ENCODE measurements at regions not wholly inside any gene's neighbourhood (a gene's known extent, or its start where the extent isn't known, plus 50 kb on each side); places are given as distances from the start of the nearest gene placed in this dataset.

DNA sequence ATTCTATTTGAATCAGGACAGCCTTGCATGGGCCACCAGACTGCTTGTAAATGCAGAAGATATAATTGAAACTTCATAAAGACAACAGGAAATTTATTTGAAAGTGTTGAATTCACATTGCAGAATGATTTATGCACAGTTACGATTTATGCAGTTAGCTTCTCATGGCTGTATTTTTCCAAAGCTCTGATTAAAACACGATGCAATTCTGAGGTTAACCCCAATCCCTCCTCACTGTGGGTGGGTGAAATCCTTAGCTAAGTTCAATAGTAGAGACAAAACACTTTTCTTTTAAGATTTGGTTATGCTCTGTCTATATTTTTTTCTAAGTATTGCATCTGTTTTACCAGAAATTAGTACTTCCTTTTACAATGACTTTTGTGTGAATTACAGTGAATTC, 728.8 kb upstream of the IGFBP3 start:
- TF ChIP-seq, protein P1, sequence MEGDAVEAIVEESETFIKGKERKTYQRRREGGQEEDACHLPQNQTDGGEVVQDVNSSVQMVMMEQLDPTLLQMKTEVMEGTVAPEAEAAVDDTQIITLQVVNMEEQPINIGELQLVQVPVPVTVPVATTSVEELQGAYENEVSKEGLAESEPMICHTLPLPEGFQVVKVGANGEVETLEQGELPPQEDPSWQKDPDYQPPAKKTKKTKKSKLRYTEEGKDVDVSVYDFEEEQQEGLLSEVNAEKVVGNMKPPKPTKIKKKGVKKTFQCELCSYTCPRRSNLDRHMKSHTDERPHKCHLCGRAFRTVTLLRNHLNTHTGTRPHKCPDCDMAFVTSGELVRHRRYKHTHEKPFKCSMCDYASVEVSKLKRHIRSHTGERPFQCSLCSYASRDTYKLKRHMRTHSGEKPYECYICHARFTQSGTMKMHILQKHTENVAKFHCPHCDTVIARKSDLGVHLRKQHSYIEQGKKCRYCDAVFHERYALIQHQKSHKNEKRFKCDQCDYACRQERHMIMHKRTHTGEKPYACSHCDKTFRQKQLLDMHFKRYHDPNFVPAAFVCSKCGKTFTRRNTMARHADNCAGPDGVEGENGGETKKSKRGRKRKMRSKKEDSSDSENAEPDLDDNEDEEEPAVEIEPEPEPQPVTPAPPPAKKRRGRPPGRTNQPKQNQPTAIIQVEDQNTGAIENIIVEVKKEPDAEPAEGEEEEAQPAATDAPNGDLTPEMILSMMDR (IDR thresholded peaks at IDR 0.05) = no peak
- no peak for TF ChIP-seq POLR2A (IDR thresholded peaks at IDR 0.05)

All from heart left ventricle (tissue), 13 donors.